PC-3 (cell line): ENCODE measurements at regions not wholly inside any gene's neighbourhood (a gene's known extent, or its start where the extent isn't known, plus 50 kb on each side); places are given as distances from the start of the nearest gene placed in this dataset.

Experiments used
- EZH2 ChIP-seq: fragments of 300-600 bp; sonication (generic); IDR thresholded peaks from one replicate; pipeline ENCODE4 v1.6.1; 2017; ENCODE audit warnings: antibody characterized with exemption, mild to moderate bottlenecking, low read length; ENCODE audit not compliant: unreplicated experiment
- EZH2phosphoT487 ChIP-seq: fragments of 300-600 bp; sonication (generic); IDR thresholded peaks from 2 replicates; pipeline ENCODE4 v1.6.1; 2018; ENCODE audit warnings: mild to moderate bottlenecking, antibody characterized with exemption, low read length, borderline replicate concordance
- TF ChIP-seq, protein P1 (sequence below): fragments of 300-600 bp; sonication (generic); conservative IDR thresholded peaks from 2 replicates; pipeline ENCODE4 v1.5.1; 2017; ENCODE audit warnings: antibody characterized with exemption, low read depth, mild to moderate bottlenecking, low read length

DNA sequence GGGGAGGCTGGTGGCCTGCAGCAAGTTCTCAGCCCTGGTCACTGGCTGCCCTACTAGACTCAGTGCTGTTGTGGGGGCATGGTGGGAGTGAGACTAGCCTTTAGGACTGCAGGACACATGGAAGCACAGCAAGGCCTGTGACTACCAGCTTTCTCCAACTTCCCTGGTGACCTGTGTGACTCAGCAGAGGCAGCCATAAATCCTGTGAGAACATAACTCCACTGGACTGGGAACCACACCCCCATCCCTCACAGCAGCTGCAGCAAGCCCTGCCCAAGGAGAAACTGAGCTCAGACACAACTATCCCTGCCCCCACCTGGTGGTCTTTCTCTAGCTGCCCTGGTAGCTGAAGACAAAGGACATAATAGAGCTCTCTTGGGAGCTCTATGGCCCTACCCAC lies 111.3 kb downstream of the DCLK3 start:
- TF ChIP-seq, protein P1, sequence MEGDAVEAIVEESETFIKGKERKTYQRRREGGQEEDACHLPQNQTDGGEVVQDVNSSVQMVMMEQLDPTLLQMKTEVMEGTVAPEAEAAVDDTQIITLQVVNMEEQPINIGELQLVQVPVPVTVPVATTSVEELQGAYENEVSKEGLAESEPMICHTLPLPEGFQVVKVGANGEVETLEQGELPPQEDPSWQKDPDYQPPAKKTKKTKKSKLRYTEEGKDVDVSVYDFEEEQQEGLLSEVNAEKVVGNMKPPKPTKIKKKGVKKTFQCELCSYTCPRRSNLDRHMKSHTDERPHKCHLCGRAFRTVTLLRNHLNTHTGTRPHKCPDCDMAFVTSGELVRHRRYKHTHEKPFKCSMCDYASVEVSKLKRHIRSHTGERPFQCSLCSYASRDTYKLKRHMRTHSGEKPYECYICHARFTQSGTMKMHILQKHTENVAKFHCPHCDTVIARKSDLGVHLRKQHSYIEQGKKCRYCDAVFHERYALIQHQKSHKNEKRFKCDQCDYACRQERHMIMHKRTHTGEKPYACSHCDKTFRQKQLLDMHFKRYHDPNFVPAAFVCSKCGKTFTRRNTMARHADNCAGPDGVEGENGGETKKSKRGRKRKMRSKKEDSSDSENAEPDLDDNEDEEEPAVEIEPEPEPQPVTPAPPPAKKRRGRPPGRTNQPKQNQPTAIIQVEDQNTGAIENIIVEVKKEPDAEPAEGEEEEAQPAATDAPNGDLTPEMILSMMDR: no peak
- no peak for TF ChIP-seq EZH2
- TF ChIP-seq EZH2phosphoT487: no peak
